ENCODE measurements at regions not wholly inside any gene's neighbourhood (a gene's known extent, or its start where the extent isn't known, plus 50 kb on each side); places are given as distances from the start of the nearest gene placed in this dataset.
"Not testable (repeated sequence)": the region's sequence is repeated elsewhere in the genome, so short reads cannot be mapped to it uniquely, and the experiment has no call there.

- DNase-seq (ENCODE audit: low read depth, low spot score) = no peak
These were observed 1967.6 kb downstream of the MRPL39 start for GRCh38 chr21:23639721-23640120.

GRCh38 chr21:23638131-23638695 lies 1969.1 kb downstream of the MRPL39 start:
- no peak for DNase-seq (ENCODE audit: low read depth, low spot score)

- DNase-seq (ENCODE audit: low read depth, low spot score) = no peak
These were observed 1973.8 kb downstream of the MRPL39 start for GRCh38 chr21:23633447-23633940.

GRCh38 chr21:23624281-23624680 lies 1983.0 kb downstream of the MRPL39 start:
- no peak for DNase-seq (ENCODE audit: low read depth, low spot score)

- DNase-seq (ENCODE audit: low read depth, low spot score) = no peak
These were observed 1994.3 kb downstream of the MRPL39 start for GRCh38 chr21:23613014-23613413.

- no peak for DNase-seq (ENCODE audit: low read depth, low spot score)
These were observed 1995.1 kb downstream of the MRPL39 start for GRCh38 chr21:23612210-23612609.

- DNase-seq (ENCODE audit: low read depth, low spot score) = no peak
These were observed 1999.4 kb downstream of the MRPL39 start for GRCh38 chr21:23607782-23608431.

- DNase-seq (ENCODE audit: low read depth, low spot score) = no peak
These were observed 2005.7 kb downstream of the MRPL39 start for GRCh38 chr21:23601549-23601948.

GRCh38 chr21:23593582-23593981 lies 2013.7 kb downstream of the MRPL39 start:
- DNase-seq (ENCODE audit: low read depth, low spot score) = no peak

- no peak for DNase-seq (ENCODE audit: low read depth, low spot score)
These were observed 2021.9 kb downstream of the MRPL39 start for GRCh38 chr21:23585419-23585818.

GRCh38 chr21:23579573-23579972 lies 2027.7 kb downstream of the MRPL39 start:
- no peak for DNase-seq (ENCODE audit: low read depth, low spot score)

- no peak for DNase-seq (ENCODE audit: low read depth, low spot score)
These were observed 2029.3 kb downstream of the MRPL39 start for GRCh38 chr21:23578027-23578426.

GRCh38 chr21:23574932-23575331 lies 2032.3 kb downstream of the MRPL39 start:
- no peak for DNase-seq (ENCODE audit: low read depth, low spot score)

GRCh38 chr21:23548924-23549323 lies 2058.4 kb downstream of the MRPL39 start:
- DNase-seq (ENCODE audit: low read depth, low spot score) = not testable (repeated sequence)

- no peak for DNase-seq (ENCODE audit: low read depth, low spot score)
These were observed 2063.9 kb downstream of the MRPL39 start for GRCh38 chr21:23543333-23543732.

GRCh38 chr21:23542097-23542496 lies 2065.2 kb downstream of the MRPL39 start:
- DNase-seq (ENCODE audit: low read depth, low spot score) = no peak

- DNase-seq (ENCODE audit: low read depth, low spot score) = no peak
These were observed 2065.7 kb downstream of the MRPL39 start for GRCh38 chr21:23541571-23541970.

GRCh38 chr21:23534850-23535249 lies 2072.4 kb downstream of the MRPL39 start:
- no peak for DNase-seq (ENCODE audit: low read depth, low spot score)

- DNase-seq (ENCODE audit: low read depth, low spot score) = no peak
These were observed 2075.8 kb downstream of the MRPL39 start for GRCh38 chr21:23531444-23531843.

- no peak for DNase-seq (ENCODE audit: low read depth, low spot score)
These were observed 2082.6 kb downstream of the MRPL39 start for GRCh38 chr21:23524685-23525084.

- no peak for DNase-seq (ENCODE audit: low read depth, low spot score)
These were observed 2084.5 kb downstream of the MRPL39 start for GRCh38 chr21:23522751-23523150.

- no peak for DNase-seq (ENCODE audit: low read depth, low spot score)
These were observed 2099.8 kb downstream of the MRPL39 start for GRCh38 chr21:23507501-23507900.

GRCh38 chr21:23496729-23497128 lies 2110.6 kb downstream of the MRPL39 start:
- DNase-seq (ENCODE audit: low read depth, low spot score) = no peak

Measured in activated CD4-positive, CD25-positive, alpha-beta regulatory T cell treated with anti-CD3 and anti-CD28 coated beads, Interleukin-2, amount 50 U/mL, for 16 hours (primary cell).